Peyer's patch (tissue), 4 donors: ENCODE measurements at regions not wholly inside any gene's neighbourhood (a gene's known extent, or its start where the extent isn't known, plus 50 kb on each side); places are given as distances from the start of the nearest gene placed in this dataset.

Source experiments
- POLR2A ChIP-seq, 2 donors: fragments of 450-650 bp; IDR thresholded peaks; one replicate each; pipeline ENCODE4 v1.5.1; 2017; ENCODE audit warnings: antibody characterized with exemption in 2 of 2, mild to moderate bottlenecking in 2 of 2, moderate library complexity in 2 of 2
- TF ChIP-seq, protein P1 (sequence below), 6 experiments: fragments of 450-650 bp in 4 of 6; fragments of 200-600 bp in 2 of 6; sonication (generic) in 1 of 6; IDR thresholded peaks; one replicate each; pipeline ENCODE4 v1.5.1; 2017 to 2019; ENCODE audit warnings: antibody characterized with exemption in 6 of 6, mild to moderate bottlenecking in 3 of 6, moderate library complexity in 1 of 6

- TF ChIP-seq, protein P1, sequence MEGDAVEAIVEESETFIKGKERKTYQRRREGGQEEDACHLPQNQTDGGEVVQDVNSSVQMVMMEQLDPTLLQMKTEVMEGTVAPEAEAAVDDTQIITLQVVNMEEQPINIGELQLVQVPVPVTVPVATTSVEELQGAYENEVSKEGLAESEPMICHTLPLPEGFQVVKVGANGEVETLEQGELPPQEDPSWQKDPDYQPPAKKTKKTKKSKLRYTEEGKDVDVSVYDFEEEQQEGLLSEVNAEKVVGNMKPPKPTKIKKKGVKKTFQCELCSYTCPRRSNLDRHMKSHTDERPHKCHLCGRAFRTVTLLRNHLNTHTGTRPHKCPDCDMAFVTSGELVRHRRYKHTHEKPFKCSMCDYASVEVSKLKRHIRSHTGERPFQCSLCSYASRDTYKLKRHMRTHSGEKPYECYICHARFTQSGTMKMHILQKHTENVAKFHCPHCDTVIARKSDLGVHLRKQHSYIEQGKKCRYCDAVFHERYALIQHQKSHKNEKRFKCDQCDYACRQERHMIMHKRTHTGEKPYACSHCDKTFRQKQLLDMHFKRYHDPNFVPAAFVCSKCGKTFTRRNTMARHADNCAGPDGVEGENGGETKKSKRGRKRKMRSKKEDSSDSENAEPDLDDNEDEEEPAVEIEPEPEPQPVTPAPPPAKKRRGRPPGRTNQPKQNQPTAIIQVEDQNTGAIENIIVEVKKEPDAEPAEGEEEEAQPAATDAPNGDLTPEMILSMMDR (IDR thresholded peaks at IDR 0.05) = no peak
- no peak for TF ChIP-seq POLR2A (IDR thresholded peaks at IDR 0.05)
These were observed 4800.6 kb upstream of the OR11H1 start for GRCh38 chr22:10727393-10727792.
